ENCODE measurements at regions not wholly inside any gene's neighbourhood (a gene's known extent, or its start where the extent isn't known, plus 50 kb on each side); places are given as distances from the start of the nearest gene placed in this dataset.
"Not testable (repeated sequence)": the region's sequence is repeated elsewhere in the genome, so short reads cannot be mapped to it uniquely, and the experiment has no call there.

DNA sequence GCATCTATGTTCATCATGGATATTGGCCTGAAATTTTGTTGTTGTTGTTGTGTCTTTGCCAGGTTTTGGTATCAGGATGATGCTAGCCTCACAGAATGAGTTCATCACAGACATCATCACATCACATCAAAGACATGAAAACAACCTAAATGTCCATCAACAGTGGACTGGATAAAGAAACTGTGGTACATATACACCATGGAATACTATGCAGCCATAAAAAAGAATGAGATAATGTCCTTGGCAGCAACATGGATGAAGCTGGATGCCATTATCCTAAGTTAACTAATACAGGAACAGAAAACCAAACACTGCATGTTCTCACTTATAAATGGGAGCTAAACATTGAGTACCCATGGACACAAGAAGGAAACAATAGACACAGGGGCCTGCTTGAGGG is 85.7 kb upstream of the MAPRE2 start:
- not testable (repeated sequence) for TF ChIP-seq POLR2A (IDR thresholded peaks at IDR 0.05)
- TF ChIP-seq, protein P1, sequence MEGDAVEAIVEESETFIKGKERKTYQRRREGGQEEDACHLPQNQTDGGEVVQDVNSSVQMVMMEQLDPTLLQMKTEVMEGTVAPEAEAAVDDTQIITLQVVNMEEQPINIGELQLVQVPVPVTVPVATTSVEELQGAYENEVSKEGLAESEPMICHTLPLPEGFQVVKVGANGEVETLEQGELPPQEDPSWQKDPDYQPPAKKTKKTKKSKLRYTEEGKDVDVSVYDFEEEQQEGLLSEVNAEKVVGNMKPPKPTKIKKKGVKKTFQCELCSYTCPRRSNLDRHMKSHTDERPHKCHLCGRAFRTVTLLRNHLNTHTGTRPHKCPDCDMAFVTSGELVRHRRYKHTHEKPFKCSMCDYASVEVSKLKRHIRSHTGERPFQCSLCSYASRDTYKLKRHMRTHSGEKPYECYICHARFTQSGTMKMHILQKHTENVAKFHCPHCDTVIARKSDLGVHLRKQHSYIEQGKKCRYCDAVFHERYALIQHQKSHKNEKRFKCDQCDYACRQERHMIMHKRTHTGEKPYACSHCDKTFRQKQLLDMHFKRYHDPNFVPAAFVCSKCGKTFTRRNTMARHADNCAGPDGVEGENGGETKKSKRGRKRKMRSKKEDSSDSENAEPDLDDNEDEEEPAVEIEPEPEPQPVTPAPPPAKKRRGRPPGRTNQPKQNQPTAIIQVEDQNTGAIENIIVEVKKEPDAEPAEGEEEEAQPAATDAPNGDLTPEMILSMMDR (IDR thresholded peaks at IDR 0.05) = not testable (repeated sequence)

Data from right lobe of liver (tissue), 4 donors.